GM18505 (cell line): ENCODE measurements at regions not wholly inside any gene's neighbourhood (a gene's known extent, or its start where the extent isn't known, plus 50 kb on each side); places are given as distances from the start of the nearest gene placed in this dataset.
"Not testable (repeated sequence)": the region's sequence is repeated elsewhere in the genome, so short reads cannot be mapped to it uniquely, and the experiment has no call there.

Experiments used
- ATAC-seq: cut with Tn5 transposase; IDR thresholded peaks from one replicate; pipeline ENCODE4 v1.9.1; 2021; ENCODE audit not compliant: unreplicated experiment
- POLR2A ChIP-seq: IDR thresholded peaks from 4 replicates; pipeline ENCODE4 v1.6.1; 2011; ENCODE audit warnings: borderline replicate concordance; ENCODE audit not compliant: insufficient read depth, insufficient read length; ENCODE audit errors: extremely low read depth

DNA sequence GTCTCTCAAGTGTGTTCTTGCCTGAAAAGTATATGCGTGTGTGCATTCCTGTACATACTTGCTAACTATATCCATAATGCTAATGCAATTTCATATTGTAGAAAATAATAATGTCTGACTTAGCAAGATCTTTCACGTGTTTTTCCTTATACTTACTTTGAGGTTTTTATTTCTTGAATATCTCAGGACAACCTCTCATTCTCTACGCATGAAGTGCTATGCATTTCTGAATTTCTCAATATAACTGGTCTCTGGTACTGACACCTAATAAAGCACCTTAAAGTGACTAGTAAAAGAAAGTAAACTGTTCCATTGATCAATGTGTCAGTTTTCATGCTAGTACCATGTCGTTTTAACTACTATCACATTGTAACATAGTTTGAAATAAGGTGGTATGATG, 589.9 kb upstream of the ADGRB3 start:
- no peak for ATAC-seq
- no peak for TF ChIP-seq POLR2A

DNA sequence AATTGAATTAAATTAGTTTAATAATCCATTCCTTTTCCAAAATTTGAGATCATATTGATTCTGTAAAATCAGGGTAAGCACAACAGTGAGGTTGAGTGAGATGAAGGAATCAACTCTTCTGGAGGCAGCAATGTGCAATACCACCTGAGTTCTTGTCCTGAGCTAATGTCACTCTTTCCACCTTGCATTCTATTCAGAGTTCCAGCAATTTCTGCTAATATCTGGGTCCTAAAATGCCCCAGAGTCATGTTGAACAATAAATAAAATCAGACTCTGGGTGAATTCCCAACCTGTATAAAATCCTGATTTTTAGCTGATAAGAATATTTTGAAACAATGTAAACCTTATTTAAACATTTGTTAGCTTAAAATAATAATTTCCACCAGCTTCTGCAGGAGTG, 590.8 kb upstream of the ADGRB3 start:
- no peak for ATAC-seq
- no peak for TF ChIP-seq POLR2A

DNA sequence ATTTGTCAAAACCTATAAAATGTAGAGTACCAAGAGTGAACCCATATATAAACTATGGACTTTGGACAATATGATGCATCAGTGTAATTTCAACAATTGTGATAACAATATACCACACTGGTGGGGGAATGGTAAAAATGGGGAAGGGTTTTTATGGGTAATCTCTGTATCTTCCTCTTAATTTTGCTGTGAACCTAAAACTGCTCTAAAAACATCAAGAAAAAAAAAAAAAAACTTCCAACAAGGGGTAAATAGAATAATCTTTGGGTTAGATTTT, 592.0 kb upstream of the ADGRB3 start:
- no peak for ATAC-seq
- no peak for TF ChIP-seq POLR2A

DNA sequence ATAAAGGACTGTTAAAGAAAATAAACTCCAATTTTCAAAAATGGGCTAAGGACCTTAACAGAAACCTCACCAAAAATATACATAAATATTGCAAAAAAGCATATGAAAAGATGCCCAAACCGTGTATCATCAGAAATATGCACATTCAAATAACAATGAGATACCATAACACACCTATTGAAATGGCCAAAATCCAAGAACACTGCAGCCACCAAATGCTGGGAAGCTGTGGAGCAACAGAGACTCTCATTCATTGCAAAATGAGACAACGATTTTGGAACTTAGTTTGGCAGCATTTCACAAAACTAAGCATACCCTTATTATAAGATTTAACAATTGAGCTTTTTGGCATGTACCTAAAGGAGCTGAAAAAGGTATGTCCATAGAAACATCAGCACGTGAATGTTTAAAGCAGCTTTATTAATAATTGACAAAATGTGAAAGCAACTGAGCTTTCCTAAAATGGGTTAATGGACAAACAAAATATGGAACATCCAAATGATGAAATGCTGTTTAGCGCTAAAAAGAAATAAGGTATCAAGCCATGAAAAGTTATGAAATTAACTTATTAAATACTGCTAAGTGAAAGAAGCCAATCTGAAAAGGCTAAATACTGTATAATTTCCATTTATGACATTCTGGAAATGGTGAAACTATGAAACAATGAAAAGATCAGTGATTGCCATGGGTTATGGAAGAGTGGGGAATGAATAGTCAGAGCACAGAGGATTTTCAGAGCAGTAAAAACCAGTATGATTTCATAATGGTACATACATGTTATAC, 592.6 kb upstream of the ADGRB3 start:
- no peak for TF ChIP-seq POLR2A
- ATAC-seq = no peak

DNA sequence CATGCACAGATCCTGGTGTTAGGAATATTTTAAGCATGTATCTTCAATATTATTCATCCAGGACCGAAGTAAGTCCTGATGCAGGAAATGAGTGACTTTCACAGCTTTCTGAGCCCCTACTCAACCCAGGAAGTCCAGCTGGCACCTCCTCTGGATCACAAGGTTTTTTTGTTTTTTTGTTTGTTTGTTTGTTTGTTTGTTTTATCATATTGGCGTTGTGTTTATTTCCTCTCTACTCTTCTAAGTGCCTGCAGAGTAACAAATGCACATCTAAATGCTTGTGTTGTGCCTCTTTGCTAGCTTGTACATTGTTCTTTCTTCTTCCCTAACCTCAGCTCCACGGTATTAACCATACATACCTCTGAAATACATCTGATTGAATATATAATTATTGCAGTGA, 594.3 kb upstream of the ADGRB3 start:
- no peak for TF ChIP-seq POLR2A
- no peak for ATAC-seq

DNA sequence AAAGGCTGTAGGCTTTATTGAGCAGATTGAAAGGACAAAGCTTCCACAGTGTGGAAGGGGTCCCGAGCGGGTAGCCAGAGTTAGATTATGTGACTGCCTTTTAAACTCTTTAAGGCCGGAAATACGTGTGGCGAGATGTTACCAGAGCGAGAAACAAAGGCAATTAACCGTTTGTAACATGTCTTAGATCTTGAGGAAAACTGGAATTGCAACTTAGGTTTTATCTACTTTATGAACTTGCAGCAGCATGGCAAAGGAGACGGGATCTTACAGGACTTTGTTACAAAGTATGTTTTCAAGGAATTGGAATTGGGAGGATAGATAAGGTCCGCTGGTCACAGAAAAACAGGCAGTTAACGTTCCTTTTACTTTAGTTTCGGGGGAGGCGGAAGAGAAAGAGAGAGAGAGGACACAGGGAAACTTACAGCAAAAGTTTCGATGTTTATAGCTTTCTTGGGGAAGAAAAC, 594.7 kb upstream of the ADGRB3 start:
- ATAC-seq = no peak
- no peak for TF ChIP-seq POLR2A

DNA sequence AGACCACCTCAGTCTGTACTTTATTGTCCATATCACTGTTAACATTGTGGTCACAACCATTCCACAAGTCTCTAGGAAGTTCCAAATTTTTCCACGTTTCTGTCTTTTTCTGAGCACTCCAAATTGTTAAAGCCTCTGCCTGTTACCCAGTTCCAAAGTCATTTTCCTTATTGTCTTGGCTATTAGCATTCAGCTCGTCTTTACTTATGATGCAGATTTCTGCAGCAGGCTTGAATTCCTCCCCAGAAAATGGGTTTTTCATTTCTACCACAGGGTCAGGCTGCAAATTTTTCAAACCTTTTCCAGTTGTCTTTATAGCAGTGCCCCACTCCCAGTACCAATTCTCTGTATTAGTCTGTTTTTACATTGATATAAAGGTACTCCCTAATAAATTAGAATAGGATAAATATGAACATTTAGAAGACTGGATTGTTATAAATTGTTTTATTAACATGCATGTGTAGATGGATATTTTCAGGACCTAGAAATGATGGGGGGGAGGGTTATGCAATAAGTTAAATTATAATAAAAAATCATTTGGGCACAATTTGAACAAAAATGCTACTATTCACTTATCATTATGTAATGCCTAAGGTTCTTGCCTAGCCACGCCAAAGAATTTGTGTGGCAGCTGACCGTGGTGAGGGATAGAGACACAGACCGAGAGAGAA, 595.3 kb upstream of the ADGRB3 start:
- no peak for TF ChIP-seq POLR2A
- ATAC-seq = no peak

DNA sequence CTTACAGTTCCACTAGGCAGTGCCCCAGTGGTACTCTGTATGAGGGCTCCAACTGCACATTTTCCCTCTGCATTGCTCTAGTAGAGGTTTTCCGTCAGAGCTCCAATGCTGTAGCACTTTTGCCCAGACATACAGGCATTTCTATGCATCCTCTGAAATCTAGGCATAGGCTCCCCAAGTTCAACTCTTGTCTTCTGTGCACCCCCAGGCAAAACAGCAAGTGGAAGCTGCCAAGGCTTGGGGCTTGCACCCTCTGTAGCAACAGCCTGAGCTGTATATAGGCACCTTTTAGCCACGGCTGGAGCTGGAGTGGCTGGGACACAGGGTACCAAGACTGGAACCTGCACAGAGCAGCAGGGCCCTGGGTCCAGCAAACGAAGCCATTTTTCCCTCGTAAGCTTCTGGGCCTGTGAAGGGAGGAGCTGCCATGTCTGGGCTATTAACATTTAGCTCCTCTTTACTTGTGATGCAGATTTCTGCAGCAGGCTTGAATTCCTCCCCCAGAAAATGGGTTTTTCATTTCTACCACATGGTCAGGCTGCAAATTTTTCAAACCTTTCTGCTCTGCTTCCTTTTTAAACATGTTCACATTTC, 596.2 kb upstream of the ADGRB3 start:
- ATAC-seq = no peak
- TF ChIP-seq POLR2A = no peak

DNA sequence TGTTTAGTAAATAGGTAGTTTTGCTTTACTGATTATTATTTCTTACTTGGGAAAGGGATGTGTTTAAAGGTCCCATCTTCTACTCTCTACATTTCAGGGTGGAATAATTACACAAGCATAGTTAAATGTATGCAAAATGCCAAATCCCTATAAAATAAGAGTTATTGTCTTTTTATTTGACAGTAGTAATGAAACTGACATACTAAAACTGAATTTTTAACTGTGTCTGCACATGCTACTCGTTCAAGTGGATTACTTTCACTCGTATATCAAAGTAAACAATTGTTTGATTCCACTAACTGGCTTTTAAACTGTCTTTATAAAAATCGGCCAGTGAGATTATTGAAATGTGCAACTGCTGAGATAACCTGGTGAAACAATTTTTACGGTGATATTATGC, 602.9 kb upstream of the ADGRB3 start:
- ATAC-seq = no peak
- no peak for TF ChIP-seq POLR2A

DNA sequence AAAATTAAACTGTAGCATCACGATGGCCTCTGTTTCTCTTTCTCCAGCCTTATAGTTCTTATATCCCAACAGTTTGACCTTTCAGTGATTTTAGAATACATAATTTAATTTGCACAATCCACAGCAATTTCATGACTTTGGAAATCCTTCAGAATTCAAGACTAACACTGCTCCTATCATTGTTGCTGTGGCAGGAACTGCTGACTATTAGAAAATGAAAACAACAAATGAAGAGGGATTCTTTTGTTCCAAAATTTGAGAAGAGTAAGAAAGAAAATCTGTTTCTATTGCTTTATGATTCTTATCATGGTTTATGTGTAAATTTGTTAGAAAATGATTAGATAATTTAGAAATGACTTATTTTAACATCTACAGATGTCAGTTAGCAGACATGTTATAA, 604.0 kb upstream of the ADGRB3 start:
- no peak for TF ChIP-seq POLR2A
- no peak for ATAC-seq

DNA sequence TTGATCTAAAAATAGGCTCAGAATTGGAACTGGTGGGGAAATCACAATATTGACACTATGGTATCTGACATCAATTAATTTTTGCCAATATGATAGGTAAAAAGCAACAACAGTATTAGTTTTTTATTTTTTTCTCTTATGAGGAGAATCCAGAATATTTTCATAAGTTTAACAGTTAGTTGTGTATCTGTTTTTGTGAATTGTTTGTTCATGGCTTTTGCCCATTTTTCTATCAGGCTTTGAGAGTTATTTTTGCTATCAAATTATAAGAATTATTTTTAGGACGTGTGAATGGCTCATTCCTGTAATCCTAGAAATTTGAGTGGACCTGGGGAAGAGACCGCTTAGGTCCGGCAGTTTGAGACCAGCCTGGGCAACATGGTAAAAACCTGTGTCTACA, 608.6 kb upstream of the ADGRB3 start:
- no peak for TF ChIP-seq POLR2A
- ATAC-seq = no peak

DNA sequence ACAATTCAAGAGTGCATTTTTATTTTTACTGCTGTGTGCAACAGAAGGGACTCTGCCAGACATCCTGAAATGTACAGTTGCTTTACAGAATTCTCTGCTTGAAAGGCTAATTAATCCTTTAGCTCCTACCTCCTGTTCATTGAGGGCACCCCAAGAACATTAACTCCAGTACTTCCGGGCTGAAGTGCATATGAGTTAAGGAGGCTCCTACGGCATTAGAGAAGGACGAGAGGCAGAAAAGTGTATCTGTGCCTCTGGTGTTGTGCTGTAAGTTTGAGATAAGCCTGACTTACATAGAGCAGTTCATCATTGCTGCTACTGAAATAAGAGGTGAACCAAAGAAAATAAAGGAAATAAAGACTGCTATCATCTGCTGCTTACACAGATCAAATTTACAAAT, 609.3 kb upstream of the ADGRB3 start:
- TF ChIP-seq POLR2A = no peak
- ATAC-seq = no peak

DNA sequence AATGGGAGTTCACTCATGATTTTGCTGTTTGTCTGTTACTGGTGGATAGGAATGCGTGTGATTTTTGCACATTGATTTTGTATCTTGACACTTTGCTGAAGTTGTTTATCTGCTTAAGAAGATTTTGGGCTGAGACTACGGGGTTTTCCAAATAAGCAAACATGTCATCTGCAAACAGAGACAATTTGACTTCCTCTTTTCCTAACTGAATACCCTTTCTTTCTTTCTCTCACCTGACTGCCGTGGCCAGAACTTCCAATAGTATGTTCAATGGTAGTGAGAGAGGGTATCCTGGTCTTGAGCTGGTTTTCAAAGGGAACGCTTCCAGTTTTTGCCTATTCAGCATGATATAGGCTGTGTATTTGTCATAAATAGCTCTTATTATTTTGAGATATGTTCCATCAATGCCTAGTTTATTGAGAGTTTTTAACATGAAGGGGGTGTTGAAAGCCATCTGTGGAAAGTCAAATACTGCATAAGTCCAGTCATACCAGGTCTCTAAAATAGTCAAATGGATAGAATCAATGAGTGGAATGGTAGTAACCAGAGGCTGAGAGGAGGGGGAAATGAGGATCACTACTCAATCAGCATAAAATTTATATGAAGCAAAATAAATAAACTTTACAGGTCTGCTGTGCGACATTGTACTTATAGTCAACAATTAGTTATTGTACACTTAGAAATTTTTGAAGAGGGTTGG, 610.4 kb upstream of the ADGRB3 start:
- ATAC-seq = no peak
- no peak for TF ChIP-seq POLR2A

DNA sequence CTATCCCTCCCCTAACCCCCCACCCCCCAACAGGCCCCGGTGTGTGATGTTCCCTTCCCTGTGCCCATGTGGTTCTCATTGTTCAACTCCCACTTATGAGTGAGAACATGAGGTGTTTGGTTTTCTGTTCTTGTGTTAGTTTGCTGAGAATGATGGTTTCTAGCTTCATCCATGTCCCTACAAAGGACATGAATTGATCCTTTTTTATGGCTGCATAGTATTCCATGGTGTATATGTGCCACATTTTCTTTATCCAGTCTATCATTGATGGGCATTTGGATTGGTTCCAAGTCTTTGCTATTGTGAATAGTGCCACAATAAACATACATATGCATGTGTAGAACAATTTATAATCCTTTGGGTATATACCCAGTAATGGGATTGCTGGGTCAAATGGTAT, 612.1 kb upstream of the ADGRB3 start:
- ATAC-seq = not testable (repeated sequence)

DNA sequence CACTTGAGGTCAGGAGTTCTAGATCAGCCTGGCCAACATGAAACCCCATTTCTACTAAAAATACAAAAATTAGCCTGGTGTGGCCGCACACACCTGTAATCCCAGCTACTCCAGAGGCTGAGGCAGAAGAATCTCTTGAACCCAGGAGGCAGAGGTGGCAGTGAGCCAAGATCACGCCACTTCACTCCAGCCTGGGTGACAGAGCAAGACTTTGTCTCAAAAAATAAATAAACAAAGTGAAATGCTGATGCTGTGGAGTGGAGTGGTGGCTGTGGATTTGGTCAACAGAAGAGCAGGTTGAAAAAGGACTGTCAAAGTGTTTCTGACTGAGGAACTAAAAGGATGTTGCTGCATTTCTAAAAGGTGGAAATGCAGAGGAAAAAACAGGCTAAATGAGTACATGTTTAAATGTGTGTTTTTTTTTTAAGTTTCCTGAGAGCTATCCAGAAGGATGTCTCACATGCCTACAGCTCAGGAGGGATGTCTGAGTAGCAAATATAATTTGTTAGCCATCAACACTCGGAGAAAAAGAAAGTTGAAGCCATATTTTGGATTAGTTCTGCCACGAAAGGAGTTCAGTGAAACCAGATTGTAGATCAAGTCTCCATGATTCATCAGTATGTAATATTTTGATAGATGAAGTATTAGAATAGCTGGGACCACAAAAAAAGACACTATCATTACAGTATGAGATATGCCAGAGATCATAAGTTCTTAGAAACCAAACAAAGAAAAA, 621.1 kb upstream of the ADGRB3 start:
- no peak for ATAC-seq
- no peak for TF ChIP-seq POLR2A
